A673 (cell line): ENCODE measurements at regions not wholly inside any gene's neighbourhood (a gene's known extent, or its start where the extent isn't known, plus 50 kb on each side); places are given as distances from the start of the nearest gene placed in this dataset.

Experiments
- BruUV-seq: library from RNA; stranded (reverse); fragments of 400-500 nt; replicated peaks from 2 replicates; lab custom pipeline; 2021; lab: Mats Ljungman, UMichigan
- CTCF ChIA-PET: fragments of 300-600 bp; sonication (Branson Sonifier 250); formaldehyde crosslinking; loops from one replicate; lab custom pipeline; 2022; ENCODE audit warnings: antibody characterized with exemption; lab: Charles Lee
- POLR2A ChIA-PET: fragments of 300-600 bp; sonication (Branson Sonifier 250); formaldehyde crosslinking; loops from one replicate; lab custom pipeline; 2022; ENCODE audit warnings: antibody characterized with exemption; ENCODE audit not compliant: low non-redundant PET; lab: Charles Lee
- DNase-seq: peaks from one replicate; pipeline ENCODE4 v3.0.0-alpha.2; 2015; ENCODE audit warnings: low spot score
- H3K27ac ChIP-seq: fragments of 200-600 bp; sonication (generic); 2 replicates; pipeline ENCODE4 v1.5.1; 2016; ENCODE audit warnings: mixed run types, low read depth, mild to moderate bottlenecking, mixed read lengths, antibody characterized with exemption, low read length; ENCODE audit not compliant: poor library complexity, severe bottlenecking
- H3K27me3 ChIP-seq: fragments of 200-600 bp; sonication (generic); replicated peaks from 2 replicates; pipeline ENCODE4 v1.6.1; 2017; ENCODE audit warnings: mixed run types, low read depth, mild to moderate bottlenecking, mixed read lengths, antibody characterized with exemption, low read length; ENCODE audit not compliant: insufficient read depth, poor library complexity
- H3K36me3 ChIP-seq: fragments of 200-600 bp; sonication (generic); 2 replicates; pipeline ENCODE4 v1.6.1; 2016; ENCODE audit warnings: mixed run types, mild to moderate bottlenecking, mixed read lengths, antibody characterized with exemption, low read length; ENCODE audit not compliant: insufficient read depth, poor library complexity, severe bottlenecking
- H3K4me1 ChIP-seq: fragments of 200-600 bp; sonication (generic); 2 replicates; pipeline ENCODE4 v1.6.1; 2017; ENCODE audit warnings: mixed run types, mild to moderate bottlenecking, mixed read lengths, antibody characterized with exemption, low read length; ENCODE audit not compliant: insufficient read depth, poor library complexity, severe bottlenecking
- H3K4me3 ChIP-seq: fragments of 200-600 bp; sonication (generic); 2 replicates; pipeline ENCODE4 v1.5.1; 2016; ENCODE audit warnings: low read depth, mixed run types, mild to moderate bottlenecking, mixed read lengths, low read length; ENCODE audit not compliant: poor library complexity, severe bottlenecking
- H3K9me3 ChIP-seq: fragments of 200-600 bp; sonication (generic); 2 replicates; pipeline ENCODE4 v1.6.1; 2016; ENCODE audit warnings: mixed run types, low read depth, mild to moderate bottlenecking, mixed read lengths, antibody characterized with exemption, low read length; ENCODE audit not compliant: poor library complexity, severe bottlenecking
- EZH2 ChIP-seq: fragments of 200-600 bp; sonication (generic); IDR thresholded peaks from 2 replicates; pipeline ENCODE4 v1.6.1; 2017; ENCODE audit warnings: borderline replicate concordance, low read depth, mild to moderate bottlenecking, mixed read lengths, antibody characterized with exemption, low read length; ENCODE audit not compliant: poor library complexity, severe bottlenecking
- intact Hi-C: fragments of 100-400 bp; cut with micrococcal nuclease; formaldehyde crosslinking; loops from one replicate; pipeline ENCODE4 v1.10.0; 2022; ENCODE audit not compliant: unreplicated experiment
- TF ChIP-seq, protein P1 (sequence below): fragments of 300-800, 200-600 bp; sonication (generic); conservative IDR thresholded peaks from 2 replicates; pipeline ENCODE4 v1.5.1; 2017; ENCODE audit warnings: low read depth, mild to moderate bottlenecking, antibody characterized with exemption, low read length, moderate library complexity, mixed read lengths

GRCh38 chr10:4532467-4532866, 293.5 kb upstream of the AKR1E2 start:
- CTCF ChIA-PET = no interaction called here

DNA sequence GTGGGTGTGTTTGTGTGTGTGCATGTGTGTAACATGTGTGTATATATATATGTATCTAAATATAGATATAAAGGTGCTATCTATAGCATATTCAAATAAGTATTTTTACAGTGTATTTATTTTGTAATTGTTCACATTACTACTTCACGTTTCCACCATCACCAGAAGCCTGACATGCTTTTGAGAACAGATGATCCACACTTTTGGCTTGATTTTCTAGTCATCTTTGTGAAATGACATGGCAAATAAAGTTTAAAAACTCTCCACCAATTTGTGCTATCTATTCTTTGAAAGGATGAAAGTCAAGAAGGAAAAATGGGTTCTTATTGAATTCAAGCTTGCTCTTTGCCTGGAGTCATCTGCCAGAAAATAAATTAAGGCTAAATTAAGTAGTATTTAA, 294.0 kb upstream of the AKR1E2 start:
- CTCF ChIA-PET = no interaction called here
- no TSS peak for BruUV-seq

More at GRCh38 chr10:4532467-4532866, 293.5 kb upstream of the AKR1E2 start:
- no peak for TF ChIP-seq EZH2
- TF ChIP-seq, protein P1, sequence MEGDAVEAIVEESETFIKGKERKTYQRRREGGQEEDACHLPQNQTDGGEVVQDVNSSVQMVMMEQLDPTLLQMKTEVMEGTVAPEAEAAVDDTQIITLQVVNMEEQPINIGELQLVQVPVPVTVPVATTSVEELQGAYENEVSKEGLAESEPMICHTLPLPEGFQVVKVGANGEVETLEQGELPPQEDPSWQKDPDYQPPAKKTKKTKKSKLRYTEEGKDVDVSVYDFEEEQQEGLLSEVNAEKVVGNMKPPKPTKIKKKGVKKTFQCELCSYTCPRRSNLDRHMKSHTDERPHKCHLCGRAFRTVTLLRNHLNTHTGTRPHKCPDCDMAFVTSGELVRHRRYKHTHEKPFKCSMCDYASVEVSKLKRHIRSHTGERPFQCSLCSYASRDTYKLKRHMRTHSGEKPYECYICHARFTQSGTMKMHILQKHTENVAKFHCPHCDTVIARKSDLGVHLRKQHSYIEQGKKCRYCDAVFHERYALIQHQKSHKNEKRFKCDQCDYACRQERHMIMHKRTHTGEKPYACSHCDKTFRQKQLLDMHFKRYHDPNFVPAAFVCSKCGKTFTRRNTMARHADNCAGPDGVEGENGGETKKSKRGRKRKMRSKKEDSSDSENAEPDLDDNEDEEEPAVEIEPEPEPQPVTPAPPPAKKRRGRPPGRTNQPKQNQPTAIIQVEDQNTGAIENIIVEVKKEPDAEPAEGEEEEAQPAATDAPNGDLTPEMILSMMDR = no peak
- POLR2A ChIA-PET = no interaction called here
- intact Hi-C loops = no loop called here
- DNase-seq = no peak
- Histone ChIP-seq H3K4me1 (peaks cover 8% of the 10 kb centered on the region), H3K4me3 (no peak overlapping the region), H3K27ac (no peak overlapping the region), H3K9me3 (no peaks in the 10 kb centered on the region), H3K27me3 (peaks cover 8% of the 10 kb centered on the region), H3K36me3 (no peaks in the 10 kb centered on the region)
- no TSS peak for BruUV-seq

DNA sequence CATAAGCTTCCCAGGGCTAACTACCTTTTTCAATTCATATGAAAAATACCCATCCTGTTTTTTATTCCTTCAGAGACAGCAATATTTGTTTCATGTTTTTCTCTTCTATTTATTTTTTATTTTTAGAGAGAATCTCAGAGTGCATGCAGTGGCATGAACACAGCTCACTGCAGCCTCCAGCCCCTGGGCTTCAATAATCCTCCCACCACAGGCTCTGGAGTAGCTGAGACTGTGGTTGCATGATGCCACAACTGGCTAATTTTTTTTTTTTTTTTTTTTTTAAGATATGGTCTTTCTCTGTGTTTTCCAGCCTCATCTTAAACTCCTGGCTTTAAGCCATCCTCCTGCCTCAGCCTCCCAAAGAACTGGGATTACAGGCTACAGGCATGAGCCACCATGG, 296.7 kb upstream of the AKR1E2 start:
- H3K36me3 ChIP-seq = no peaks in the 10 kb centered on the region
- intact Hi-C loops = no loop called here
- no peaks in the 10 kb centered on the region for H3K9me3 ChIP-seq
- BruUV-seq = no TSS peak
- POLR2A ChIA-PET = no interaction called here
- TF ChIP-seq, protein P1 = no peak
- TF ChIP-seq EZH2 = no peak
- CTCF ChIA-PET = no interaction called here
- H3K4me3 ChIP-seq = no peak overlapping the region
- DNase-seq = no peak
- peaks cover 7% of the 10 kb centered on the region for H3K27me3 ChIP-seq
- no peak overlapping the region for H3K27ac ChIP-seq
- peaks cover 8% of the 10 kb centered on the region for H3K4me1 ChIP-seq

More for the DNA sequence above, 294.0 kb upstream of the AKR1E2 start:
- POLR2A ChIA-PET = no interaction called here
- intact Hi-C loops = no loop called here
- H3K27me3 ChIP-seq = peaks cover 7% of the 10 kb centered on the region
- TF ChIP-seq, protein P1 = no peak
- TF ChIP-seq EZH2 = no peak
- no peak overlapping the region for H3K27ac ChIP-seq
- no peak overlapping the region for H3K4me3 ChIP-seq
- no peaks in the 10 kb centered on the region for H3K36me3 ChIP-seq
- DNase-seq = no peak
- H3K4me1 ChIP-seq = peaks cover 8% of the 10 kb centered on the region
- H3K9me3 ChIP-seq = no peaks in the 10 kb centered on the region
